Esophagus muscularis mucosa (tissue), 4 donors: ENCODE measurements at regions not wholly inside any gene's neighbourhood (a gene's known extent, or its start where the extent isn't known, plus 50 kb on each side); places are given as distances from the start of the nearest gene placed in this dataset.

Source experiments
- DNase-seq: peaks from one replicate; pipeline ENCODE4 v3.0.0-alpha.2; 2017; ENCODE audit errors: extremely low spot score
- H3K27ac ChIP-seq, 4 donors: fragments of 200-600 bp; sonication (generic); replicated peaks in 1 of 4; 1 replicate in 3 of 4; 2 replicates in 1 of 4; pipeline ENCODE4 v1.5.1; 2016 to 2019; ENCODE audit warnings: mild to moderate bottlenecking in 1 of 4
- H3K27me3 ChIP-seq, 4 donors: fragments of 200-600 bp; sonication (generic); one replicate each; pipeline versions ENCODE4 v1.5.1 to v1.6.0; 2016 to 2019
- H3K36me3 ChIP-seq, 4 donors: fragments of 200-600 bp; sonication (generic); one replicate each; pipeline ENCODE4 v1.5.1; 2016 to 2019
- H3K4me1 ChIP-seq, 4 donors: fragments of 200-600 bp; sonication (generic); one replicate each; pipeline ENCODE4 v1.5.1; 2016 to 2019
- H3K4me3 ChIP-seq, 4 donors: fragments of 200-600 bp; sonication (generic); 1 replicate in 2 of 4; 2 replicates in 2 of 4; pipeline ENCODE4 v1.5.1; 2016 to 2019; ENCODE audit warnings: mild to moderate bottlenecking in 4 of 4, moderate library complexity in 1 of 4
- H3K9me3 ChIP-seq, 4 donors: fragments of 200-600 bp; sonication (generic); 1 replicate in 3 of 4; 2 replicates in 1 of 4; pipeline ENCODE4 v1.5.1; 2016 to 2019
- CTCF ChIP-seq, 3 experiments: fragments of 200-600 bp in 2 of 3; fragments of 450-650 bp in 1 of 3; sonication (generic) in 2 of 3; IDR thresholded peaks; one replicate each; pipeline ENCODE4 v1.5.1; 2017 to 2019; ENCODE audit warnings: antibody characterized with exemption in 3 of 3, mild to moderate bottlenecking in 2 of 3, moderate library complexity in 1 of 3
- EP300 ChIP-seq: sonication (generic); formaldehyde crosslinking; IDR thresholded peaks from one replicate; pipeline ENCODE4 v1.6.1; 2017; ENCODE audit warnings: antibody characterized with exemption
- POLR2A ChIP-seq: fragments of 450-650 bp; IDR thresholded peaks from one replicate; pipeline ENCODE4 v1.6.1; 2017; ENCODE audit warnings: antibody characterized with exemption, moderate library complexity, mild to moderate bottlenecking, low read depth
- POLR2AphosphoS5 ChIP-seq, 2 donors: sonication (generic); formaldehyde crosslinking; IDR thresholded peaks; one replicate each; pipeline ENCODE4 v1.6.1; 2017; ENCODE audit warnings: antibody characterized with exemption in 2 of 2
- WGBS: methylation state at CpG from one replicate; pipeline ENCODE4 v1.1.5; 2018; 5-methylcytosine and 5-hydroxymethylcytosine counted together
- intact Hi-C: fragments of 100-400 bp; cut with DNase I; formaldehyde crosslinking; loops from one replicate; pipeline ENCODE4 v1.15.1; 2023

- Histone ChIP-seq H3K27me3 (no peaks in the 10 kb centered on the region), H3K4me3 (no peak overlapping the region), H3K9me3 (no peaks in the 10 kb centered on the region), H3K36me3 (no peaks in the 10 kb centered on the region), H3K27ac (no peak overlapping the region), H3K4me1 (no peaks in the 10 kb centered on the region)
- intact Hi-C loops: no loop called here
- no peak for TF ChIP-seq POLR2AphosphoS5 (IDR thresholded peaks at IDR 0.05)
- no peak for TF ChIP-seq EP300
- TF ChIP-seq CTCF (IDR thresholded peaks at IDR 0.05): no peak
- no peak for TF ChIP-seq POLR2A
- DNase-seq: no peak
- WGBS: 72% methylated on average over 1 of the region's 1 CpG
Measured at GRCh38 chr4:124564121-124564520, 148.4 kb downstream of the ANKRD50 start.

- no peak for TF ChIP-seq POLR2AphosphoS5 (IDR thresholded peaks at IDR 0.05)
- no peak for TF ChIP-seq EP300
- TF ChIP-seq POLR2A: no peak
- TF ChIP-seq CTCF (IDR thresholded peaks at IDR 0.05): no peak
- Histone ChIP-seq H3K4me3 (no peak overlapping the region), H3K4me1 (no peaks in the 10 kb centered on the region), H3K36me3 (no peaks in the 10 kb centered on the region), H3K9me3 (no peaks in the 10 kb centered on the region), H3K27me3 (no peaks in the 10 kb centered on the region), H3K27ac (no peak overlapping the region)
- 68% methylated on average over 4 of the region's 4 CpGs for WGBS
- intact Hi-C loops: no loop called here
- DNase-seq: no peak
Measured at GRCh38 chr4:124565371-124565770, 147.2 kb downstream of the ANKRD50 start.

GRCh38 chr4:124566030-124566429, 146.5 kb downstream of the ANKRD50 start:
- intact Hi-C loops: no loop called here
- no peak overlapping the region for H3K4me3 ChIP-seq
- H3K36me3 ChIP-seq: no peaks in the 10 kb centered on the region
- no peak overlapping the region for H3K27ac ChIP-seq
- 96% methylated on average over 2 of the region's 2 CpGs for WGBS
- H3K27me3 ChIP-seq: no peaks in the 10 kb centered on the region
- TF ChIP-seq EP300 (no peak), CTCF (IDR thresholded peaks at IDR 0.05) (no peak), POLR2AphosphoS5 (IDR thresholded peaks at IDR 0.05) (no peak), POLR2A (no peak)
- H3K9me3 ChIP-seq: no peaks in the 10 kb centered on the region
- H3K4me1 ChIP-seq: no peaks in the 10 kb centered on the region
- DNase-seq: no peak

GRCh38 chr4:124573056-124573455, 139.5 kb downstream of the ANKRD50 start:
- intact Hi-C loops: no loop called here
- H3K4me3 ChIP-seq: no peak overlapping the region
- no peaks in the 10 kb centered on the region for H3K27me3 ChIP-seq
- TF ChIP-seq POLR2AphosphoS5 (IDR thresholded peaks at IDR 0.05): no peak
- TF ChIP-seq CTCF (IDR thresholded peaks at IDR 0.05): no peak
- TF ChIP-seq EP300: no peak
- TF ChIP-seq POLR2A: no peak
- H3K9me3 ChIP-seq: peaks cover 0 to 4% (median 2%) of the 10 kb centered on the region in 4 donors
- H3K27ac ChIP-seq: no peak overlapping the region
- no peaks in the 10 kb centered on the region for H3K4me1 ChIP-seq
- H3K36me3 ChIP-seq: no peaks in the 10 kb centered on the region
- DNase-seq: no peak
- 79% methylated on average over 3 of the region's 4 CpGs for WGBS

- no peaks in the 10 kb centered on the region for H3K36me3 ChIP-seq
- peaks cover 0 to 7% (median 3%) of the 10 kb centered on the region in 4 donors for H3K9me3 ChIP-seq
- intact Hi-C loops: no loop called here
- H3K4me3 ChIP-seq: no peak overlapping the region
- H3K27ac ChIP-seq: no peak overlapping the region
- TF ChIP-seq CTCF (IDR thresholded peaks at IDR 0.05): no peak
- no peaks in the 10 kb centered on the region for H3K27me3 ChIP-seq
- H3K4me1 ChIP-seq: no peaks in the 10 kb centered on the region
- DNase-seq: no peak
Measured at GRCh38 chr4:124579896-124580295, 132.6 kb downstream of the ANKRD50 start.
